ENCODE measurements at regions not wholly inside any gene's neighbourhood (a gene's known extent, or its start where the extent isn't known, plus 50 kb on each side); places are given as distances from the start of the nearest gene placed in this dataset.

GRCh38 chr12:125443341-125443740, 378.1 kb downstream of the AACS start:
- TF ChIP-seq NBN (IDR thresholded peaks at IDR 0.05) (no peak), ATF3 (IDR thresholded peaks at IDR 0.05; ENCODE audit: borderline replicate concordance, extremely low read depth, low read depth, low read length) (no peak), POLR2AphosphoS5 (IDR thresholded peaks at IDR 0.05; ENCODE audit: low read length) (no peak), ZBTB33 (IDR thresholded peaks at IDR 0.05) (no peak), IKZF1 (conservative IDR thresholded peaks at IDR 0.05) (no peak), SIN3A (IDR thresholded peaks at IDR 0.05; ENCODE audit: low read depth, low read length) (no peak), USF2 (IDR thresholded peaks at IDR 0.05; ENCODE audit: borderline replicate concordance, low read depth, low read length) (no peak), ATF7 (IDR thresholded peaks at IDR 0.05; ENCODE audit: low read depth) (no peak), CTCF (IDR thresholded peaks at IDR 0.05 in 2 of 3, conservative IDR thresholded peaks at IDR 0.05 in 1 of 3; ENCODE audit: control insufficient read depth in 2 of 3, extremely low read depth in 1 of 3, insufficient read depth in 1 of 3, low read depth in 3 of 3, low read length in 3 of 3) (no peak)
